Stimulated activated CD4-positive, alpha-beta T cell treated with anti-CD3 and anti-CD28 coated beads, Interleukin-4, amount 100 ng/mL, for 24 hours (primary cell): ENCODE measurements at regions not wholly inside any gene's neighbourhood (a gene's known extent, or its start where the extent isn't known, plus 50 kb on each side); places are given as distances from the start of the nearest gene placed in this dataset.
"Not testable (repeated sequence)": the region's sequence is repeated elsewhere in the genome, so short reads cannot be mapped to it uniquely, and the experiment has no call there.

Experiments used
- DNase-seq: peaks from one replicate; pipeline ENCODE4 v3.0.0-alpha.2; 2020

DNA sequence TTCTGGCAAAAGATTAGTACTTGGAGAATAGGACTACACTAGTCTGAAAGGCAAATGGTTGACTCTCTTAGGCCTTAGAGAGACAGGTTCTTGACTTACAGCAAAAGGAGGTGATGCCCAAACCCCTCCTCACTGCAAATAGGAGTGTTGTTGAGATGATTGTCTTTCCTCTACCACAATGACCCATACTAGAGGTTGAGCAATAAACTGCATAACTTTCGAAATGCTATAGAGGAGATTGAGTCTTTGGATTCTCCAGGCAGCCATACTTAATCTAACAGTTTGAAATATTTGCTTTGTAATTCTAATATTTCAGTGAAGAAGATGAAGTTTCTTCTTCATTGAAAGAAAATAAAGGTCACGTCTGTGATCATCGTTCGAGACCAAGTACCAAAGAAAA is 498.5 kb upstream of the GBE1 start:
- no peak for DNase-seq

DNA sequence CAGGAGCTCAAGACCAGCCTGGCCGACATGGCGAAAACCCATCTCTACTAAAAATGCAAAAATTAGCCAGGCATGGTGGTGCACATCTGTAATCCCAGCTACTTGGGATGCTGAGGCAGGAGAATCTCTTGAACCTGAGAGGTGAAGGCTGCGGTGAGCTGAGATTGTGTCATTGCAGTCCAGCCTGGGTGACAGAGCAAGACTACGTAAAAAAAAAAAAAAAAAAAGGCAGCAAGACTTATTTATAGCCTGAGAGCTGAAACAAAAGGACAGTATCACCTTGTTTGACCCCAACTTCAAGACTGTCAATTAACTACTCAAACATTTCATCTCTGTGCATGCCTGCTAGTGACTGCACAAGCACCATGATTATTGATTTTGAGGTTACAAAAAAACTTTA is 478.9 kb upstream of the GBE1 start:
- DNase-seq: no peak

GRCh38 chr3:82236257-82236656 is 474.8 kb upstream of the GBE1 start:
- DNase-seq: no peak

- DNase-seq: no peak
Measured at GRCh38 chr3:82229397-82229796, 468.0 kb upstream of the GBE1 start.

DNA sequence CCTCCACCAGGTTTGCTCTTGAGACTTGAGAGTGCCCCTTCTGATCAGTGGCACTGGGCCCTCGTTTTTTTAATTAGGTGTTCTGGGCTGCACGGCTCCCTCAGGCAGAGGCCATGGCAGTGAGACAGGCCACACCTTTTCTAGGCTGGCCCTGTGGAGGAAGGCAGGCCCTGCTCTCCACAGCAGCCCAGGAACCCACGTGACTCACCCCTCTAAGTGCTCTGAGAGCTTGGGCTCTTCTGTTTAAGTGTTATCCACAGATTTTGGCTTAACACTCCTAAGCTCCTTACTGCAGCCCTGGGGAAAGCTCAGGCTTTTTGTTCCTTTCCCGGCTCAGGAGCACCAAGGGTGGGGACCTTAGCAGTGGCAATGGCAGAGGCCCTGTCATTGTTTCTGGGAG is 463.2 kb upstream of the GBE1 start:
- DNase-seq: no peak

- no peak for DNase-seq
Measured at GRCh38 chr3:82222401-82222800, 461.0 kb upstream of the GBE1 start.

DNA sequence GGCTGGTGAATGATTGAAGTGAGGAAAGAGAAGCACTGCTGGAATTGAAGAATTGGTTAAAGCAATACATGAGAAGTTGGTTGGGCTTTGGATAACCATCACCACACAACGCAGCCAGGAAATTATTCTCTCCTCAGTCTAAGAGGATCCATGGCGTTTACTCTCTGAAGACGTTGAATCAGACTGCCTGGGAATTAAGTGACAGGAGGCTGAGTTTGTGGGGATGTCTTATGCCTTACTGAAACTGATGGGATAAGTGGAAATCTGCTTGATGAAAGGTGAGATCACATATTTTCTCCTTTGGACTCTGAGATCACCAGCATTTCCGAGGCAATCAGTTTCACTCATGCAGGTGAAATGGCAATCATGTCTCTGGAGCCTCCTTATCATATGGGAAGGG is 456.1 kb upstream of the GBE1 start:
- DNase-seq: no peak

DNA sequence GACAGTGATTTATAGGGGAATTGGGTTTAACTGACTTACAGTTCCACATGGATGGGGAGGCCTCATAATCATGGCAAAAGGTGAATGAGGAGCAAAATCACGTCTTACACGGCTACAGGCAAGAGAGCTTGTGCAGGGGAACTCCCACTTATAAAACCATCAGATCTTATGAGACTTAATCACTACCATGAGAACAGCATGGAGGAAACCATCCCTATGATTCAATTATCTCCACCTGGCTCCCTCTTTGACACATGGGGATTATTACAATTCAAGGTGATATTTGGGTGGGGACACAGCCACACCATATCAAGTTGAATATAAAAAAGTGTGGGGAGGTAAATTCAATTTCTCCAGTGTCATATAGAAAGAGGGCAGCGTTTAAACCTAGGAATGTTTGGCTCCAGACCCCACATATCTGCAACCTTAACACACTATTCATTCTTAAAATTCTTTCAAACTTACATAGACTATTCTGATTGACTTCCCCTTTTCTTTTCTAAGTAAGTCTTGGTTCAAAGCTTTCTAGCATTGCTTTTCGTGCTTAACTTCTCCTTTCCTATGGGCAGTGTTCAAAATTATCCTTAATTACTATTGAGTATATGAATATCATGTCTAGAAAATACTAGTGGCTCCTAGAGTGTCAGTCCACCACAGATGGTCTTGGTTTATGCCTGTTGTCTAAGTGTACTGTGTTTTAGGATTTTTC is 446.7 kb upstream of the GBE1 start:
- DNase-seq: no peak

DNA sequence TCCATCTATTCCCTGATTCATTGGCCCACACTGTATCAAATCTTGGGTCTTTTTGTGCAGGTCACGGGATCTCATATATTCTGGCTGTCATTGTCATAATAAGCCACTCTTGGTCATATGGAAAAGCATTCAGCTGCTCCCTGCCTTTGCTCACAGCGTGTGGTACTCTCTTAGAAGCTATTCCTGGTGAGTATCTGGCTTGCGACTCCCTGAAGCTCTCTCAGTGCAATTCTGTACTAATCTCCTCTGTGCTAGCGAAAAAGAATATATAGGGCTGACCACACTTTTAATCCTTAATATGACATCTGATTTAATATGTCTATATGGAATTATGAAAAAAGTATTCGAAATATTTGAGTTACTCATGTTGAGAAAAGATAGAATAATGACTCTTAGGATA is 440.8 kb upstream of the GBE1 start:
- DNase-seq: no peak

- no peak for DNase-seq
Measured at GRCh38 chr3:82201316-82201715, 439.9 kb upstream of the GBE1 start.

GRCh38 chr3:82198009-82198408 is 436.6 kb upstream of the GBE1 start:
- no peak for DNase-seq

GRCh38 chr3:82196645-82197044 is 435.2 kb upstream of the GBE1 start:
- no peak for DNase-seq

- DNase-seq: no peak
Measured at GRCh38 chr3:82194870-82195269, 433.4 kb upstream of the GBE1 start.

DNA sequence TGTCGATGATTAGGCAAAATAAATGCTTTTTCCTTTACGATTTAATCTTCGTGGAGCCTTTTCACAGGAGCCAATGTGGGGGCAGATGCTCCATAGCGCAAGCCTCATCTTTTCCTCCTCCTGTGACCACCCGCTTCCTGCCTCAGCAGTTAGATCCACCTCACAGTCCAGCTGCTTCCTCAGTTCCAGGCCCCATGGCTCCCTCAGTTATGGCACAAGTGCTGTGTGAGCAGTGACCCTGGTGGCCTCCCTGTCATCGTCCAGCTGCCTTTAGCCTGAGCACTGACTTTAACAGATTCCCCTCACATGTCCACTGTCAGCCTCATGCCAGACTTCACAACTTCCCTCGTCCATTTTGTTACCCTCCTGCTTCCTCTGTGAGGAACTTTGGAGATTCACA is 424.6 kb upstream of the GBE1 start:
- no peak for DNase-seq

DNA sequence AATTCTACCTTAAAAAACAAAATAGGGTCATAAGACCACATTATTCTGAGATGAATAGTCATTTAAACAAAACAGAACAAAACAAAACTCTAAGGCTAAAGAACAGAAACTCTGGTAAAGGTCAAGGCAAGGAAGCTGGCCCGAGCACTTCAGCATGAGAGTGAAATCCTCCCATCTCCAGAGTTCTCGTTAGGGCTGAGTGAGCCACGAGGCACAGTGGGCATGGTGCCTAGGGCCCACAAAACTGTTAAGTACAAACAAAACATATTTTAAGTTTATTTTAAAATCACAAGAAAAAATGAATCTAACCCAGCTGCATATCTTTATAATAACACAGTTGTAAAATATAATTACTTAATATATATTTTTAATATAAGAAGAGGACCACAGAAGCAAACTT is 417.8 kb upstream of the GBE1 start:
- no peak for DNase-seq

- DNase-seq: no peak
Measured at GRCh38 chr3:82178291-82178690, 416.8 kb upstream of the GBE1 start.

GRCh38 chr3:82177774-82178173 is 416.3 kb upstream of the GBE1 start:
- DNase-seq: no peak

DNA sequence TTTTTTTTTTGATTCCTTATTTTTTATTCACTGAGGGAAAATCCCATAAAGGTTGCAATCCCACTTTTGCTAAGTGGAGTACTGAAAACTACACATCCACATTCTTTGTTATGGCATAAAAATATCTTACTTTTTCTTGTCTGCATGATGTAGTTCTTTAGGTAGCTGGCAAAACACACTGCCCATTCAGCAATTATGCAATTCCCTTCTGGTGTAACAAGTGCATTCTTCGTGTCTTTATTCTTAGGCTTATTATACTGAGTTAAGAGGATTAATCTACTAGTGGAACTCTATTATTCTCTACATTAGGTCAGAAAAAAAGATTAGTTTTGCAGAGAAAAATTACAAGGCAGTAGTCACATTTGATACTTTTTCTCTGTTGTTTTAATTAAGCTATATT is 403.8 kb upstream of the GBE1 start:
- DNase-seq: no peak

DNA sequence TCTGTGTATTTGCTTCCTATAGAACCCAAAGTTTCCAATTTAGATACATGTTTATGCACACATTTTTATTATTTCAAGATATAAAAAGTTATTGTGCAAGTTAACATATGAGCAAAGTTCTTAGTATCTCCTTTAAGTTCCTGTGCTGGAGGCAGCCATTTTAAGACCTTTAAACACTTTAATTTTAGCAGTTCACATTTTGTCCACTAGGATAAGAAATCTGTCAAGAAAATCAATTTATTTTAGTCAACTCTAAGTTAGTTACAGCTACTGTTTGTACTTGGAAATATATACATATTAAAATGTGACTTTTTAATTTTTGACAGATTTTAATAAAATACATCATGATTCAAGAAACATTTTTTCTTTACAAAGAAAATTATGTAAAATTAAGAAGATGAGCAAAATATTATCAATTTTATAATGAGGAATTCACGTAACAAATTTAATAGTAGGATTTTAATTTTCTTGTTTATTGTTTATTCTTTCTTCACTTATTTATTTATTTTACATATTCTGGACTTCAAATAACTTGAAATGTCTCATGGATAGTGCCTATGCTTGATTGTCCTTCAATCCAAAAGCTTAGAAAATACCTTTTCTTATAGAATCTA is 402.6 kb upstream of the GBE1 start:
- no peak for DNase-seq

DNA sequence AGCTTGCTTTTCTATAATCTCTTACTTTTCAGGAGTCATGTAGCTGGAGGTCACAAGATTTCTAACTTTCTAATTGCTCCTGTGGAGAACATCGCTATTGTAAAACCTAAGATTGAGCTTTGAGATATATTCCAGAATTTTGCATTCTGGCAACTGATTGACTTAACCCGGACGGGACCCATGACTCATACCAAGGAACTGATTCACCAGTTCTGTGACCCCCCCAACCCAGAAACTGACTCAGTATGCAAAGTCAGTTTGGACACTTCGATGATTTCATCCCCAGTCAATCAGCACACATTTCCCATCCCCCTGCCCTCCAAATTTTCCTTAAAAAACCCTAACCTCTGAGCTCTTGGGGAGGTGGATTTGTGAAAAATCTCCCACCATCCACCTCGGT is 396.5 kb upstream of the GBE1 start:
- no peak for DNase-seq

DNA sequence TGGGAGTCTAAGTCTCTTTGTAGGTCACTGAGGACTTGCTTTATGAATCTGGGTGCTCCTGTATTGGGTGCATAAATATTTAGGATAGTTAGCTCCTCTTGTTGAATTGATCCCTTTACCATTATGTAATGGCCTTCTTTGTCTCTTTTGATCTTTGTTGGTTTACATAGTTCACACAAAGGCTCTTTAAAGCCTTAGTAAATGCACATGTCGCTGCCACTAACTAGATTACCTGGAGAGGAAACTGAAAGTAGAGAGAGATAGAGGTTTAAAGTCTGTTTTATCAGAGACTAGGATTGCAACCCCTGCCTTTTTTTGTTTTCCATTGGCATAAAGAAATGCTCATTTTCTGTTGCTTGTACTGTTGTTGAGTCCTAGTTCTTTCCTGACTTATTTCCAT is 392.4 kb upstream of the GBE1 start:
- not testable (repeated sequence) for DNase-seq

DNA sequence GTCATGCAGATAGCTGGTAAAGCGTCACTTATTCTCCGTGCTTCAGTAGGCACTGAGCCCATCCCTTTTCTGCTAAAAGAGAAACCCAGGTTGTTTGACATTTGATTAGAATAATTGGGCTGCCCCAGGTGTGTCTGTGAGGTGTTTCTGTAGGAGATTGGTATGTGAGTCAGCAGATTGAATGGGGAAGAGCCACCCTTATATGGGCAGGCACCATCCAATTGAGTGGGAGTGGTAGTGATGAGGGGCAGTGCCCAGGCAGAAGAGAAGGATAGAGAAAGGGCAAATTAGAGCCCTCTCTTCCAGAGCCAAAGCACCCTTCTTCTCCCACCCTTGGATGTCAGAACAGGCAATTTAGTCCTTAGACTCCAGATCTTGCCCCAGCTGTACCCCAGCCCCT is 384.3 kb upstream of the GBE1 start:
- DNase-seq: no peak

- no peak for DNase-seq
Measured at GRCh38 chr3:82144811-82145210, 383.4 kb upstream of the GBE1 start.

DNA sequence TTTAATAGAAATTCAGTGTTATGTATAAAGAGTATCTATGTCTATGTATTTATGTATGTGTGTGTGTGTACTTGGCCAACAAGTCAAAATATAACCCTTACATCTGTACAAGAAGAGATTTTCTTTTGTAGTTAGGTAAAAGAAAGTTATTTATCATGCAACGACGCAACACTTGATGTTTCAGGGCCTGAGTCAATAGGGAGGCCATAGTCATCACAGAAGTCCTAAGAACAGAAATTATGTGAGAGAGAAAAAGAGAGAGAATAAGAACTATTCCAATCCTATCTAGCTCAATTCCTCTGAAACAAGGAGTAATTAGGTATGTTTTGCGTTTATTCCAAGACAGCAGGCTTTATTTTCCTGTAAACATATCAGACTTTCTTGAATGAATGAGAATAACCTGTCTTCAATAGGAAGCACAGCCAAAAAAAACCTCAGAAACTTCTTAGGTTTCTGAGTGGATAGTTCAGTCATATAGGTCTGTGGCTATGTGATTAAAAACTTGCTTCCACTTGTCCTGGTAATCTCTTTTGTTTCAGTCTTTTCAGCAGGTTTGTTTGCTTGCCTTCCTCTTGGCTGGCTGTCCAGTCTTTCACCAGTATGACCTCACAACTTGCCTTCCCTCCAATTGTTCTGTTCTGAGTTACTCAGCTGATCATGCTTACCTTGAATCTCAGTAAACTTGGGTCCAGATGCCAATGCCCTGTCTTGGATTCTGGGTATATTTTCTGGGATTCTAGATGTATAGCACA is 382.4 kb upstream of the GBE1 start:
- no peak for DNase-seq
